ENCODE measurements at regions not wholly inside any gene's neighbourhood (a gene's known extent, or its start where the extent isn't known, plus 50 kb on each side); places are given as distances from the start of the nearest gene placed in this dataset.

DNA sequence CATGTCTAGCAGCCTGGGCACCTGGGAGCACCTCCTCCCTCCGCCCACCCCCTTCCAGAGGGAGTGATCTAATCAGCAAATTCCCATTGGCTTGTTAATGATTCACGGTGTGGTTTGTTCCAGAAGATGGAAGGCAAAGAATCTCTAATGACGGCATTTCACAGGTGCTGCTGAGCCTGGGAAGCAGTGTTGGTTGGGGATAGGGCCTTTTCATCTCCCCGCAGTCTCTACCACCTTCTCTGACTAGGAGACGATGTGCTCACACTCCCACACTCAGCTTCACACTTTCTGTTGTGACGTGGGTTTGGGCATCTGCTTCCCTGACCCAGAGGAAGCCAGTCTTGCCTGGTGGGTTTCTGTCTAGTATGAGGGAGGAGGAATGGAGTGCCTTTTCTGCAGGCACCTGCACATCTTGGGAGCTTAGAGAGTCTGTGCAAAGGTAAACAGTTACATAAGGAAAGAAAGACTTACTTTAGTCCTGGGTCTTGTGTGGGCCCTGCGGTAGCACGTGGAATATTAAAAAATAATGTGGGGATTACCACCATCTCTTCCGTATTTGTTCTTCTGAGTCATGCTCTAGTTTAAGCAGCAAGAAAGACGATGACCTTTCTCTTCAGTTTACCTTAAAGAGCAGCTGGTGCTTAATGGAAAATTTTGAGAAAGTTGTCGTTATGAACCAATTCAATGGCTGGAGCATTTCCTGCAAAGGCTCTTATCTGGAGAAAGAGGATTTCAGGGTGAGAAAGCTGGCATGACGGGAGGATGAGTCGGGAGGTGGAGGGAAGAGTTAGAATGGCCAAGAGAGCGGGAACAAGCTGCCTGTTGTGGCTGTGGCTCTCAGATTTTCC, 70.6 kb upstream of the ARHGAP5 start:
- peaks cover 0 to 22% (median 0%) of the 10 kb centered on the region in 3 donors for H3K4me1 ChIP-seq
- no peak for TF ChIP-seq POLR2AphosphoS5 (IDR thresholded peaks at IDR 0.05)
- TF ChIP-seq POLR2A (IDR thresholded peaks at IDR 0.05), result no peak
- TF ChIP-seq, protein P1, sequence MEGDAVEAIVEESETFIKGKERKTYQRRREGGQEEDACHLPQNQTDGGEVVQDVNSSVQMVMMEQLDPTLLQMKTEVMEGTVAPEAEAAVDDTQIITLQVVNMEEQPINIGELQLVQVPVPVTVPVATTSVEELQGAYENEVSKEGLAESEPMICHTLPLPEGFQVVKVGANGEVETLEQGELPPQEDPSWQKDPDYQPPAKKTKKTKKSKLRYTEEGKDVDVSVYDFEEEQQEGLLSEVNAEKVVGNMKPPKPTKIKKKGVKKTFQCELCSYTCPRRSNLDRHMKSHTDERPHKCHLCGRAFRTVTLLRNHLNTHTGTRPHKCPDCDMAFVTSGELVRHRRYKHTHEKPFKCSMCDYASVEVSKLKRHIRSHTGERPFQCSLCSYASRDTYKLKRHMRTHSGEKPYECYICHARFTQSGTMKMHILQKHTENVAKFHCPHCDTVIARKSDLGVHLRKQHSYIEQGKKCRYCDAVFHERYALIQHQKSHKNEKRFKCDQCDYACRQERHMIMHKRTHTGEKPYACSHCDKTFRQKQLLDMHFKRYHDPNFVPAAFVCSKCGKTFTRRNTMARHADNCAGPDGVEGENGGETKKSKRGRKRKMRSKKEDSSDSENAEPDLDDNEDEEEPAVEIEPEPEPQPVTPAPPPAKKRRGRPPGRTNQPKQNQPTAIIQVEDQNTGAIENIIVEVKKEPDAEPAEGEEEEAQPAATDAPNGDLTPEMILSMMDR (IDR thresholded peaks at IDR 0.05), result no peak
- no peak for TF ChIP-seq EP300 (IDR thresholded peaks at IDR 0.05)
- H3K4me3 ChIP-seq, result no peak overlapping the region
- H3K27ac ChIP-seq, result no peak overlapping the region
- WGBS, 2 donors (ENCODE audit: low coverage in 1 of 2), result 54 to 68% methylated on average over 8 to 14 of the region's 14 CpGs
- H3K27me3 ChIP-seq, result no peaks in the 10 kb centered on the region
- H3K9me3 ChIP-seq, result no peaks in the 10 kb centered on the region
- no peaks in the 10 kb centered on the region for H3K36me3 ChIP-seq
- no peak for ATAC-seq

DNA sequence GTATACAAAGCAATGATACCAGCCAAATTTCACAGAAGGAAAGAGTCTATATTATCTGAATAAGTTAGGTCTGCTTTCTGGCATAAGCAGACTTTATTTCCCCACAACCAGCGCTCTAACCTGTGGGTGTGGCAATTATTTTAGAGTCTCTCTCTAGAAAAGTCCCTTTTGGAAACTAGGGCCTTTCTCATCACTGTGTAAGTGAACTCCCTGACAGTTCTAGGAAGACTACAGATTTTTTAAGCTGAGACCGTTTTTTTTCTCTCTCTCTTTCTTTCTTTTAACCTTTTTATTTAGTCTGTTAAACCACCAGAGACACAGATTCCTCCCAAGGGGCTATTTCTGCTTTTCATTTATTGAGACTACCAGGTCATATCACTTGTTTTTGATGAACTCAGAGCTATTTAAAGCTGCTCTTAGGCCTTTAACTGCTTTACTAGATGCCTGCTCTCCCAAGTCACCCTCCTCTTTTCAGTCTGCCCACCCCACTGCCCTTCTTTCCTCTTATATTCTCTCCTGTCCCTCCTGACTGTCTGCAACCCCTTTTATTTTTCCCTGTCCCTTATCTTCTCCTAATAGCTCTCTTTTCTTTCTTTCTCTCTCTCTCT, 69.2 kb upstream of the ARHGAP5 start:
- ATAC-seq, result no peak
- TF ChIP-seq EP300 (IDR thresholded peaks at IDR 0.05) (no peak), POLR2AphosphoS5 (IDR thresholded peaks at IDR 0.05) (no peak), POLR2A (IDR thresholded peaks at IDR 0.05) (no peak)
- TF ChIP-seq, protein P1 (IDR thresholded peaks at IDR 0.05), result no peak
- Histone ChIP-seq H3K36me3 (no peaks in the 10 kb centered on the region), H3K27ac (no peak overlapping the region), H3K27me3 (no peaks in the 10 kb centered on the region), H3K9me3 (no peaks in the 10 kb centered on the region), H3K4me1 (peaks cover 0 to 22% (median 0%) of the 10 kb centered on the region in 3 donors), H3K4me3 (no peak overlapping the region)
- 58 to 69% methylated on average over 2 of the region's 2 CpGs for WGBS, 2 donors (ENCODE audit: low coverage in 1 of 2)

DNA sequence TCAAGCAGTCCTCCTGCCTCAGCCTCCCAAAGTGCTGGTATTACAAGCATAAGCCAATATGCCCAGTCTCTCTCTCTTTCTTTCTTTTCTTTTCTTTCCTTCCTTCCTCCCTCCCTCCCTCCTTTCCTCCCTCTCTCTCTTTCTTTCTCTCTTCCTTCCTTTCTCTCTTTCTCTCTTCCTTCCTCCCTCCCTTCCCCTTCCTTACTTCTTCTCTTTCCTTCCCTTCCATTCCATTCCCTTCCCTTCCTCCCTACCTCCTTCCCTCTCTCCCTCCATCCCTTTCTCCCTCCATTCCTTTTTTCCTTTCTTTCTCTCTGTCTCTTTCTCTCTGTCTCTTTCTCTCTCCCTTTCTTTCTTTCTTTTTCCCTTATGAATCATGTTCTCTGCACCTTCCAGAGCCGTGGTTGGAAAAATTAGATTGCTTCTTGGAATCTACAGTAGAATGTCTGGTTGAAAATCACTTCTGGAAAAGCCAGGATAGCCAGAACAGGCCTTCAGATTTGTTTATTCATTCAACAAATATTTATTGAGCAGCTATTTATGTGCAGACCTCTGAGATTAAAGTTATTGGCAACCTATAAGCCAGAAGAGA, 68.4 kb upstream of the ARHGAP5 start:
- peaks cover 0 to 22% (median 0%) of the 10 kb centered on the region in 3 donors for H3K4me1 ChIP-seq
- H3K4me3 ChIP-seq, result no peak overlapping the region
- no peaks in the 10 kb centered on the region for H3K36me3 ChIP-seq
- H3K27ac ChIP-seq, result no peak overlapping the region
- WGBS, 2 donors (ENCODE audit: low coverage in 1 of 2), result 67 to 71% methylated on average over 1 of the region's 1 CpG
- no peak for ATAC-seq
- no peak for TF ChIP-seq EP300 (IDR thresholded peaks at IDR 0.05)
- TF ChIP-seq POLR2A (IDR thresholded peaks at IDR 0.05), result no peak
- TF ChIP-seq, protein P1 (IDR thresholded peaks at IDR 0.05), result no peak
- no peak for TF ChIP-seq POLR2AphosphoS5 (IDR thresholded peaks at IDR 0.05)
- H3K9me3 ChIP-seq, result no peaks in the 10 kb centered on the region
- no peaks in the 10 kb centered on the region for H3K27me3 ChIP-seq

DNA sequence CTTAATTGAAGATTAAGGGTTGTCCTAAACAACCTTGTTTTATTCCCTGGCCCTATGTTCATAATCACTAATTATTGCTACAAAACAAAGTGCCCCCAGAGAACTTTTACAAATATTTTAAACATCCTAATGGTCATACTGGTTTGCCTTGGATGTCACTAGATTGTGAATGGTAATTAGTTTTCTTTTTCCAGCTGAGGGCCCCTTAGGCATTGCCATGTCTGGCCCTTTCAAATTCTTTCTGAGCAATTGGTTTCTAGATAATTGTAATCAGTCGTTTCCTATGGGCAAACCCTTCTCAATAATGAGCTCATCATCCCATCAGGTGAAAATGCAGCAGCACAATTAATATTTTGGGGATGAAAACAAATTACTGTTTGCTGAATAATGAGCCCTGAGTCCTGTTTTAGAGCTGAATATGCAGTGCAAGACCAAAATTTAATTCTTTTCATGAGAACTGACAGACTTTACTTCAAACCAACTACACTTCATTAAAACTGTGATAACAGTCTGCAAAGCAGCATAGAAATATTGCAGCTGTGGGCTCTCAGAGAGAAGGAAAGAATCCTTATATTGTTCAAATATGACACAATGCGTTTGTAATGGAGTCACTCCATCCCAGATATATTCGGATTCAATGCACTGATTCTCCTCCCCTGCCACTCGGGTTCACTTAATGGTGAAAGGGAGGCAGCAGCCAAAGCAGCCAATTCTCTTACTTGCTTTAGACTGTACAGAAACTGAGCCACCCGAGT, 67.7 kb upstream of the ARHGAP5 start:
- TF ChIP-seq POLR2AphosphoS5 (IDR thresholded peaks at IDR 0.05) (no peak), EP300 (IDR thresholded peaks at IDR 0.05) (no peak), POLR2A (IDR thresholded peaks at IDR 0.05) (no peak)
- TF ChIP-seq, protein P1 (IDR thresholded peaks at IDR 0.05), result no peak
- no peak for ATAC-seq
- Histone ChIP-seq H3K4me3 (no peak overlapping the region), H3K36me3 (no peaks in the 10 kb centered on the region), H3K4me1 (peaks cover 0 to 22% (median 0%) of the 10 kb centered on the region in 3 donors), H3K27ac (no peak overlapping the region), H3K9me3 (no peaks in the 10 kb centered on the region), H3K27me3 (no peaks in the 10 kb centered on the region)
- WGBS, 2 donors (ENCODE audit: low coverage in 1 of 2), result 63 to 69% methylated on average over 2 to 4 of the region's 5 CpGs

Data from gastroesophageal sphincter (tissue), 4 donors.